SK-N-SH (cell line): ENCODE measurements at regions not wholly inside any gene's neighbourhood (a gene's known extent, or its start where the extent isn't known, plus 50 kb on each side); places are given as distances from the start of the nearest gene placed in this dataset.

Experiments used
- CTCF ChIA-PET: fragments of 300-600, 350-600 bp; formaldehyde crosslinking; extraction: SDS; loops from one replicate; lab custom pipeline; 2021; lab: Yijun Ruan, JAX
- POLR2A ChIA-PET: fragments of 350-600 bp; sonication (Branson Sonifier 250); formaldehyde crosslinking; extraction: SDS; loops from one replicate; lab custom pipeline; 2020; ENCODE audit warnings: antibody characterized with exemption, inconsistent platforms; lab: Yijun Ruan, JAX
- DNase-seq: peaks from one replicate; pipeline ENCODE4 v3.0.0; 2012
- H2AFZ ChIP-seq: fragments of 200-600 bp; sonication (generic); 2 replicates; pipeline ENCODE4 v1.8.1; 2016; ENCODE audit warnings: antibody characterized with exemption, mild to moderate bottlenecking, low read depth
- H3F3A ChIP-seq: fragments of 200-600 bp; sonication (generic); replicated peaks from 2 replicates; pipeline ENCODE3; 2016; ENCODE audit warnings: antibody characterized with exemption, mild to moderate bottlenecking; ENCODE audit not compliant: insufficient read depth
- H3K27ac ChIP-seq, 2 experiments: fragments of 200-500 bp in 1 of 2; fragments of 200-600 bp in 1 of 2; sonication (Bioruptor generic) in 1 of 2; sonication (generic), shearing (Covaris generic) in 1 of 2; 2 replicates each; pipeline versions ENCODE4 v1.5.1 to v1.6.1; 2014 to 2016; ENCODE audit warnings: low read depth in 2 of 2, inconsistent platforms in 1 of 2, low read length in 1 of 2, mild to moderate bottlenecking in 1 of 2, mixed read lengths in 1 of 2
- H3K27me3 ChIP-seq: fragments of 200-600 bp; sonication (generic), shearing (Covaris generic); 2 replicates; pipeline ENCODE4 v1.6.1; 2016; ENCODE audit warnings: mixed run types; ENCODE audit not compliant: insufficient read depth
- H3K36me3 ChIP-seq, 2 experiments: fragments of 200-500 bp in 1 of 2; fragments of 200-600 bp in 1 of 2; sonication (Bioruptor generic) in 1 of 2; sonication (generic) in 1 of 2; replicated peaks in 1 of 2; 2 replicates each; pipeline versions ENCODE3 to v1.5.1; 2014 to 2016; ENCODE audit warnings: low read length in 1 of 2, mild to moderate bottlenecking in 1 of 2; ENCODE audit not compliant: insufficient read depth in 2 of 2, control insufficient read depth in 1 of 2
- H3K4me1 ChIP-seq, 2 experiments: fragments of 200-500 bp in 1 of 2; fragments of 200-600 bp in 1 of 2; sonication (Bioruptor generic) in 1 of 2; sonication (generic), shearing (Covaris generic) in 1 of 2; 2 replicates each; pipeline versions ENCODE4 v1.5.1 to v1.6.1; 2014 to 2016; ENCODE audit warnings: low read depth in 1 of 2, low read length in 1 of 2, mixed run types in 1 of 2; ENCODE audit not compliant: insufficient read depth in 2 of 2, control insufficient read depth in 1 of 2
- H3K4me2 ChIP-seq: fragments of 200-600 bp; sonication (generic), shearing (Covaris generic); 2 replicates; pipeline ENCODE4 v1.6.1; 2017; ENCODE audit warnings: mixed run types
- H3K4me3 ChIP-seq, 2 experiments: fragments of 200-500 bp in 1 of 2; fragments of 200-600 bp in 1 of 2; sonication (Bioruptor generic) in 1 of 2; sonication (generic), shearing (Covaris generic) in 1 of 2; 2 replicates each; pipeline versions ENCODE4 v1.5.1 to v1.8.1; 2014 to 2016; ENCODE audit warnings: low read depth in 2 of 2, inconsistent platforms in 1 of 2, low read length in 1 of 2, mild to moderate bottlenecking in 1 of 2, mixed read lengths in 1 of 2, moderate library complexity in 1 of 2
- H3K79me2 ChIP-seq: fragments of 200-600 bp; sonication (generic); 2 replicates; pipeline ENCODE4 v1.8.1; 2017; ENCODE audit warnings: mild to moderate bottlenecking; ENCODE audit not compliant: insufficient read depth
- H3K9ac ChIP-seq: fragments of 200-600 bp; sonication (generic); 2 replicates; pipeline ENCODE4 v1.6.1; 2017; ENCODE audit warnings: mixed run types
- H3K9me2 ChIP-seq: fragments of 200-600 bp; sonication (generic); 2 replicates; pipeline ENCODE4 v1.6.1; 2017; ENCODE audit warnings: mixed run types
- H3K9me3 ChIP-seq: fragments of 200-600 bp; sonication (generic); 2 replicates; pipeline ENCODE4 v1.6.1; 2017; ENCODE audit warnings: mixed run types, mild to moderate bottlenecking, moderate library complexity
- H4K20me1 ChIP-seq: fragments of 200-600 bp; sonication (generic); 2 replicates; pipeline ENCODE4 v1.6.1; 2017; ENCODE audit warnings: mild to moderate bottlenecking, mixed run types; ENCODE audit not compliant: insufficient read depth
- CHD2 ChIP-seq: fragments of 150-350 bp; IDR thresholded peaks from 2 replicates; pipeline ENCODE4 v1.6.1; 2018; ENCODE audit warnings: low read length; ENCODE audit not compliant: partially characterized antibody
- ELF1 ChIP-seq: IDR thresholded peaks from 2 replicates; pipeline ENCODE4 v1.4.0; 2012
- EZH2phosphoT487 ChIP-seq: fragments of 200-600 bp; sonication (generic); IDR thresholded peaks from 2 replicates; pipeline ENCODE4 v1.6.1; 2017; ENCODE audit warnings: low read depth, mixed run types, mild to moderate bottlenecking, antibody characterized with exemption, moderate library complexity, borderline replicate concordance
- FOSL2 ChIP-seq: IDR thresholded peaks from 2 replicates; pipeline ENCODE4 v1.4.0; 2012; ENCODE audit warnings: low read depth, mild to moderate bottlenecking, moderate library complexity, borderline replicate concordance
- FOXJ3 ChIP-seq: sonication (generic); formaldehyde crosslinking; IDR thresholded peaks from 2 replicates; pipeline ENCODE4 v1.5.1; 2020; ENCODE audit warnings: mild to moderate bottlenecking, missing genetic modification reagents
- GABPA ChIP-seq: IDR thresholded peaks from 2 replicates; pipeline ENCODE4 v1.4.0; 2012; ENCODE audit warnings: low read depth, mild to moderate bottlenecking
- GATA2 ChIP-seq: sonication (generic); formaldehyde crosslinking; IDR thresholded peaks from 2 replicates; pipeline ENCODE4 v1.5.0; 2020; ENCODE audit warnings: mild to moderate bottlenecking, missing genetic modification reagents
- JUND ChIP-seq: IDR thresholded peaks from 2 replicates; pipeline ENCODE4 v1.4.0; 2012
- MXI1 ChIP-seq: IDR thresholded peaks from 2 replicates; pipeline ENCODE4 v1.6.1; 2012; ENCODE audit warnings: mild to moderate bottlenecking, low read depth, low read length, improper control_type of control experiment
- NFIC ChIP-seq: IDR thresholded peaks from 2 replicates; pipeline ENCODE4 v1.4.0; 2012; ENCODE audit warnings: borderline replicate concordance
- NRF1 ChIP-seq: IDR thresholded peaks from 2 replicates; pipeline ENCODE4 v1.6.1; 2012; ENCODE audit warnings: low read depth, mild to moderate bottlenecking, low read length
- POLR2AphosphoS5 ChIP-seq: IDR thresholded peaks from 2 replicates; pipeline ENCODE4 v1.6.1; 2012; ENCODE audit warnings: low read depth, low read length
- RCOR1 ChIP-seq: fragments of 150-350 bp; IDR thresholded peaks from 2 replicates; pipeline ENCODE4 v1.6.1; 2017; ENCODE audit warnings: antibody characterized with exemption, low read length
- SMC3 ChIP-seq: IDR thresholded peaks from 2 replicates; pipeline ENCODE4 v1.6.1; 2012; ENCODE audit warnings: low read depth, low read length, improper control_type of control experiment
- TAF1 ChIP-seq: IDR thresholded peaks from 2 replicates; pipeline ENCODE4 v1.6.1; 2012; ENCODE audit warnings: low read depth, mild to moderate bottlenecking, low read length, moderate library complexity, borderline replicate concordance
- TCF12 ChIP-seq: IDR thresholded peaks from 2 replicates; pipeline ENCODE4 v1.4.0; 2012
- TEAD4 ChIP-seq: IDR thresholded peaks from 2 replicates; pipeline ENCODE4 v1.4.0; 2012; ENCODE audit warnings: mild to moderate bottlenecking, borderline replicate concordance; ENCODE audit not compliant: insufficient read depth
- YY1 ChIP-seq: IDR thresholded peaks from 2 replicates; pipeline ENCODE4 v1.4.0; 2012; ENCODE audit warnings: low read depth, mild to moderate bottlenecking
- WGBS: methylation state at CpG from one replicate; pipeline ENCODE4 v1.1.6; 2017; ENCODE audit warnings: low lambda C conversion rate; 5-methylcytosine and 5-hydroxymethylcytosine counted together
- TF ChIP-seq, protein P1 (sequence below): fragments of 200-600 bp; sonication (generic); IDR thresholded peaks from 2 replicates; pipeline ENCODE4 v1.6.1; 2017; ENCODE audit warnings: antibody characterized with exemption, mild to moderate bottlenecking, moderate library complexity
- TF ChIP-seq, protein P2 (sequence below): IDR thresholded peaks from 2 replicates; pipeline ENCODE4 v1.4.0; 2012; ENCODE audit warnings: low read depth, borderline replicate concordance
- TF ChIP-seq, protein P3 (sequence below): IDR thresholded peaks from 2 replicates; pipeline ENCODE4 v1.4.0; 2012; ENCODE audit warnings: low read depth

DNA sequence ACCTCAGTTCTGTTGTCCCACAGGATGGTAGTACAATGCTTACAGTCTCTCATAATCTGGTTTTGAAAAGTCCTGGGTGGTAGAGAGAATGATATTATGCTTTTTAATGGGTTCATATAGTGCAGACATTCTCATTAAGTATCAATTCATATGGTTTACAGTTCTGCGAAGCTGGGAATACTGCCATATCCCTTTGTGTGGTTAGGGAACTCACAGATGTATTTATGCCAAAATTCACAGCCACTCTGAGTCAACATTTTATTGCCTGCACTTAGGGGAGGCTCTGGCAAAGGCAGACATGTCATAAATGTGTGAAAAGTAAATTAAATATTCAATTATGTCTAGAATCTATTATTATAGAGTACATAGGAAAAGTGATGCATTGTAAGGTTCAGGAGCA, 808.2 kb downstream of the SUCLG1 start:
- Histone ChIP-seq H3K9me3 (no peaks in the 10 kb centered on the region), H3K9me2 (no peaks in the 10 kb centered on the region), H3K79me2 (no peaks in the 10 kb centered on the region), H3K36me3 (no peaks in the 10 kb centered on the region), H3K4me2 (no peak overlapping the region), H3F3A (no peaks in the 10 kb centered on the region), H3K27ac (no peak overlapping the region), H3K4me1 (no peaks in the 10 kb centered on the region), H3K4me3 (no peak overlapping the region), H4K20me1 (no peaks in the 10 kb centered on the region), H2AFZ (no peak overlapping the region), H3K9ac (no peak overlapping the region), H3K27me3 (no peaks in the 10 kb centered on the region)
- WGBS = 8% methylated on average over 1 of the region's 1 CpG
- POLR2A ChIA-PET = no interaction called here
- CTCF ChIA-PET = no interaction called here
- TF ChIP-seq FOSL2 (no peak), NFIC (no peak), JUND (no peak), GABPA (no peak), FOXJ3 (CRISPR knock-in tag) (no peak), NRF1 (no peak), RCOR1 (no peak), POLR2AphosphoS5 (no peak)
- TF ChIP-seq, protein P1, sequence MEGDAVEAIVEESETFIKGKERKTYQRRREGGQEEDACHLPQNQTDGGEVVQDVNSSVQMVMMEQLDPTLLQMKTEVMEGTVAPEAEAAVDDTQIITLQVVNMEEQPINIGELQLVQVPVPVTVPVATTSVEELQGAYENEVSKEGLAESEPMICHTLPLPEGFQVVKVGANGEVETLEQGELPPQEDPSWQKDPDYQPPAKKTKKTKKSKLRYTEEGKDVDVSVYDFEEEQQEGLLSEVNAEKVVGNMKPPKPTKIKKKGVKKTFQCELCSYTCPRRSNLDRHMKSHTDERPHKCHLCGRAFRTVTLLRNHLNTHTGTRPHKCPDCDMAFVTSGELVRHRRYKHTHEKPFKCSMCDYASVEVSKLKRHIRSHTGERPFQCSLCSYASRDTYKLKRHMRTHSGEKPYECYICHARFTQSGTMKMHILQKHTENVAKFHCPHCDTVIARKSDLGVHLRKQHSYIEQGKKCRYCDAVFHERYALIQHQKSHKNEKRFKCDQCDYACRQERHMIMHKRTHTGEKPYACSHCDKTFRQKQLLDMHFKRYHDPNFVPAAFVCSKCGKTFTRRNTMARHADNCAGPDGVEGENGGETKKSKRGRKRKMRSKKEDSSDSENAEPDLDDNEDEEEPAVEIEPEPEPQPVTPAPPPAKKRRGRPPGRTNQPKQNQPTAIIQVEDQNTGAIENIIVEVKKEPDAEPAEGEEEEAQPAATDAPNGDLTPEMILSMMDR = no peak
- no peak for DNase-seq

DNA sequence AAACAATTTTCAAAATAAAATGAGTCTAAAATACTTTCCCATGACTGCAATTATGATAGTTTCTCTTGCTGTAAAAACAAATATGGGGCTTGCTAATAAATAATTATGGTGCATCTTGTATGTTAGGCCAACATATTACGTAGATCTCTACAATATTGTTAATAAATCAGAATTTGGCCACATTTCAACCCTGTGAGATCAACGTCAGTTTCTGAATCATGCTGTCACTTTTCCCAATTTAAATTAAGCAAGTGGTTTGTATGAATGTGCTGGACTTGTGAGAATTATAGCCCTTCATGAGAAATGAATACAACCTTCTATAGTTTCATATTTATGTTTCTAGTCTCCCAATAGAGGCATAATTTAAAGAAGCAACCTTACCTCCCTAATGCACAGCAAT, 808.9 kb downstream of the SUCLG1 start:
- Histone ChIP-seq H3K4me2 (no peak overlapping the region), H3K9me2 (no peaks in the 10 kb centered on the region), H3F3A (no peaks in the 10 kb centered on the region), H3K4me1 (no peaks in the 10 kb centered on the region), H3K27ac (no peak overlapping the region), H3K36me3 (no peaks in the 10 kb centered on the region), H3K9me3 (no peaks in the 10 kb centered on the region), H3K9ac (no peak overlapping the region), H3K4me3 (no peak overlapping the region), H3K79me2 (no peaks in the 10 kb centered on the region), H3K27me3 (no peaks in the 10 kb centered on the region), H2AFZ (no peak overlapping the region), H4K20me1 (no peaks in the 10 kb centered on the region)
- no peak for TF ChIP-seq POLR2AphosphoS5
- no peak for TF ChIP-seq TCF12
- TF ChIP-seq JUND = no peak
- TF ChIP-seq EZH2phosphoT487 = no peak
- TF ChIP-seq, protein P2, sequence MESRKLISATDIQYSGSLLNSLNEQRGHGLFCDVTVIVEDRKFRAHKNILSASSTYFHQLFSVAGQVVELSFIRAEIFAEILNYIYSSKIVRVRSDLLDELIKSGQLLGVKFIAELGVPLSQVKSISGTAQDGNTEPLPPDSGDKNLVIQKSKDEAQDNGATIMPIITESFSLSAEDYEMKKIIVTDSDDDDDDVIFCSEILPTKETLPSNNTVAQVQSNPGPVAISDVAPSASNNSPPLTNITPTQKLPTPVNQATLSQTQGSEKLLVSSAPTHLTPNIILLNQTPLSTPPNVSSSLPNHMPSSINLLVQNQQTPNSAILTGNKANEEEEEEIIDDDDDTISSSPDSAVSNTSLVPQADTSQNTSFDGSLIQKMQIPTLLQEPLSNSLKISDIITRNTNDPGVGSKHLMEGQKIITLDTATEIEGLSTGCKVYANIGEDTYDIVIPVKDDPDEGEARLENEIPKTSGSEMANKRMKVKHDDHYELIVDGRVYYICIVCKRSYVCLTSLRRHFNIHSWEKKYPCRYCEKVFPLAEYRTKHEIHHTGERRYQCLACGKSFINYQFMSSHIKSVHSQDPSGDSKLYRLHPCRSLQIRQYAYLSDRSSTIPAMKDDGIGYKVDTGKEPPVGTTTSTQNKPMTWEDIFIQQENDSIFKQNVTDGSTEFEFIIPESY = no peak
- no peak for TF ChIP-seq NFIC
- no peak for TF ChIP-seq YY1
- TF ChIP-seq TEAD4 = no peak
- TF ChIP-seq CHD2 = no peak
- TF ChIP-seq, protein P1 = no peak
- no peak for TF ChIP-seq GABPA
- TF ChIP-seq ELF1 = no peak
- no peak for TF ChIP-seq GATA2
- no peak for TF ChIP-seq SMC3
- TF ChIP-seq, protein P3, sequence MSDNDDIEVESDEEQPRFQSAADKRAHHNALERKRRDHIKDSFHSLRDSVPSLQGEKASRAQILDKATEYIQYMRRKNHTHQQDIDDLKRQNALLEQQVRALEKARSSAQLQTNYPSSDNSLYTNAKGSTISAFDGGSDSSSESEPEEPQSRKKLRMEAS = no peak
- no peak for TF ChIP-seq TAF1
- TF ChIP-seq MXI1 = no peak
- no peak for TF ChIP-seq RCOR1
- CTCF ChIA-PET = no interaction called here
- POLR2A ChIA-PET = no interaction called here
- WGBS = 5% methylated on average over 2 of the region's 2 CpGs
- DNase-seq = no peak
